RWPE2 (cell line): ENCODE measurements at regions not wholly inside any gene's neighbourhood (a gene's known extent, or its start where the extent isn't known, plus 50 kb on each side); places are given as distances from the start of the nearest gene placed in this dataset.
A peak's percentile ranks its signal among the peaks of the same experiment; 100 is the strongest.

ENCODE experiments used
- ATAC-seq: fragments of 200-7000 bp; cut with Tn5 transposase; 3 replicates; pipeline ENCODE4 v1.9.1; 2021; ENCODE audit warnings: low read depth
- DNase-seq: peaks from one replicate; pipeline ENCODE4 v3.0.0-alpha.2; 2020; ENCODE audit warnings: low spot score
- H3K27ac ChIP-seq: fragments of 450-650 bp; 2 replicates; pipeline ENCODE4 v1.5.1; 2017; ENCODE audit warnings: mild to moderate bottlenecking; ENCODE audit not compliant: poor library complexity, severe bottlenecking
- H3K27me3 ChIP-seq: fragments of 250-450 bp; sonication (Bioruptor Pico); 2 replicates; pipeline ENCODE4 v1.5.1; 2021; ENCODE audit warnings: mild to moderate bottlenecking, moderate library complexity; ENCODE audit not compliant: insufficient read depth, poor library complexity, severe bottlenecking
- H3K36me3 ChIP-seq: fragments of 250-450 bp; sonication (Bioruptor Pico); 2 replicates; pipeline ENCODE4 v1.5.1; 2020; ENCODE audit warnings: low read depth, mild to moderate bottlenecking, moderate library complexity
- H3K4me1 ChIP-seq: fragments of 250-450 bp; sonication (Bioruptor Pico); 2 replicates; pipeline ENCODE4 v1.5.1; 2021; ENCODE audit warnings: mild to moderate bottlenecking, moderate library complexity; ENCODE audit not compliant: insufficient read depth, poor library complexity, severe bottlenecking
- H3K4me3 ChIP-seq: fragments of 250-450 bp; sonication (Bioruptor Pico); 2 replicates; pipeline ENCODE4 v1.5.1; 2021; ENCODE audit warnings: mild to moderate bottlenecking, moderate library complexity; ENCODE audit not compliant: severe bottlenecking
- H3K9me3 ChIP-seq: fragments of 250-450 bp; sonication (Bioruptor Pico); 2 replicates; pipeline ENCODE4 v1.5.1; 2021; ENCODE audit warnings: mild to moderate bottlenecking, moderate library complexity; ENCODE audit not compliant: severe bottlenecking
- TF ChIP-seq, protein P1 (sequence below): fragments of 450-650 bp; IDR thresholded peaks from one replicate; pipeline ENCODE4 v1.5.1; 2017; ENCODE audit warnings: mild to moderate bottlenecking, moderate library complexity; ENCODE audit not compliant: poor library complexity, severe bottlenecking

- TF ChIP-seq, protein P1, sequence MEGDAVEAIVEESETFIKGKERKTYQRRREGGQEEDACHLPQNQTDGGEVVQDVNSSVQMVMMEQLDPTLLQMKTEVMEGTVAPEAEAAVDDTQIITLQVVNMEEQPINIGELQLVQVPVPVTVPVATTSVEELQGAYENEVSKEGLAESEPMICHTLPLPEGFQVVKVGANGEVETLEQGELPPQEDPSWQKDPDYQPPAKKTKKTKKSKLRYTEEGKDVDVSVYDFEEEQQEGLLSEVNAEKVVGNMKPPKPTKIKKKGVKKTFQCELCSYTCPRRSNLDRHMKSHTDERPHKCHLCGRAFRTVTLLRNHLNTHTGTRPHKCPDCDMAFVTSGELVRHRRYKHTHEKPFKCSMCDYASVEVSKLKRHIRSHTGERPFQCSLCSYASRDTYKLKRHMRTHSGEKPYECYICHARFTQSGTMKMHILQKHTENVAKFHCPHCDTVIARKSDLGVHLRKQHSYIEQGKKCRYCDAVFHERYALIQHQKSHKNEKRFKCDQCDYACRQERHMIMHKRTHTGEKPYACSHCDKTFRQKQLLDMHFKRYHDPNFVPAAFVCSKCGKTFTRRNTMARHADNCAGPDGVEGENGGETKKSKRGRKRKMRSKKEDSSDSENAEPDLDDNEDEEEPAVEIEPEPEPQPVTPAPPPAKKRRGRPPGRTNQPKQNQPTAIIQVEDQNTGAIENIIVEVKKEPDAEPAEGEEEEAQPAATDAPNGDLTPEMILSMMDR: no peak
- no peak for DNase-seq
- no peaks in the 10 kb centered on the region for H3K27me3 ChIP-seq
- no peak for ATAC-seq
- no peaks in the 10 kb centered on the region for H3K36me3 ChIP-seq
- H3K4me1 ChIP-seq: no peaks in the 10 kb centered on the region
- H3K27ac ChIP-seq: no peak overlapping the region
- H3K4me3 ChIP-seq: no peak overlapping the region
- no peaks in the 10 kb centered on the region for H3K9me3 ChIP-seq
These were observed 804.7 kb upstream of the SLITRK1 start for GRCh38 chr13:84686973-84687372.

GRCh38 chr13:84686458-84686857 lies 804.2 kb upstream of the SLITRK1 start:
- no peaks in the 10 kb centered on the region for H3K27me3 ChIP-seq
- ATAC-seq (no peak), DNase-seq (no peak)
- no peak overlapping the region for H3K27ac ChIP-seq
- no peaks in the 10 kb centered on the region for H3K9me3 ChIP-seq
- no peaks in the 10 kb centered on the region for H3K36me3 ChIP-seq
- TF ChIP-seq, protein P1: no peak
- H3K4me1 ChIP-seq: no peaks in the 10 kb centered on the region
- no peak overlapping the region for H3K4me3 ChIP-seq

DNA sequence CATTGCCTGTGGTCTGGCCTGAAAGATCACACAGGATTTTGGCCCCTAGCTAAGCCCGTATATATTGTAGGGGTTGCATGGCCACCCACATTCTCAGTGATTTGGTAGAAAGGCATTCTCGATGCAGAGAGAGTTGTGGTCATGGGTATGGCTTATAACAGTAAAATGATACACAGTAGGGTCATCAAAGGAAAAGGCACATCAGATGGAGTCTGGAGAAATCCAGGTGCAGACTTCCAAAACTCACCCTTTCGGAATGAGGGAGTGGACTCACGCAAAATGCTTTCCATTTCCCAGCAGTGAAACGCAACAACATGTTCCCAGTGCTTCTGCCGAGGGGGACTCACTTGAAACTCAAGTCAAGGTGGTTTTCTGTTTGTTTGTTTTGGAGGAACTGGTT lies 802.5 kb upstream of the SLITRK1 start:
- Histone ChIP-seq H3K27me3 (no peaks in the 10 kb centered on the region), H3K4me3 (no peak overlapping the region), H3K27ac (no peak overlapping the region), H3K36me3 (no peaks in the 10 kb centered on the region), H3K4me1 (no peaks in the 10 kb centered on the region), H3K9me3 (no peaks in the 10 kb centered on the region)
- TF ChIP-seq, protein P1: no peak
- ATAC-seq: peak; percentile 64; the same call in 2 of the 3 replicates
- DNase-seq: no peak

DNA sequence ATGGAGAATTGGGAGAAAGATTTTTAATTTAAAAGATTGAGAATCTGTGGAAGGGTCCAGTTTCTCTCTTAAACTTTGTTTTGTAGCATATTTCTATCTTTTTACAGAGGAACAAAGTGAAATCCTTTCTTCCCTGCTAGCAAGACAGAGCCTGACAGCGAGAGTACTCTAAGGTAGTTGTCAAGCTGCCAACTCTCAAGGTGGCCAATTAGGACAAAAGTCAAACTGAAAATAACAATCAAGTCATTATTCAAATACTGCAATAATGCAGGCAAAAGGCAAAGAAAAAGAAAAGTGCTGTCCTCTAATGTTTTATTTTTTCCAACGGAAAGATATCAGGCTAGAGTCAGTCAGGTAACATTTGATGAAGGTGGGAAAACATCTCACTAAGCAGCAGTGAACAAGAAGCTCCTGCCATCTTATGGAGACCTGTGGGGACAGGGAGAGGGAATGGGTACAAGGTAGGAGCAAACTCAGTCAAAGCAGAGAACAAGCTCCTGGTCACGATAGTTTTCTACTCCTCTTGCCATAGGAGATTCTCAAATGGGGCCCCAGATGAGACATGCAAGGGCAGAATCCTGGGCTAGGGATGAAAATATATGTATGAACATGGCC lies 801.9 kb upstream of the SLITRK1 start:
- no peak for ATAC-seq
- Histone ChIP-seq H3K4me3 (no peak overlapping the region), H3K9me3 (no peaks in the 10 kb centered on the region), H3K27ac (no peak overlapping the region), H3K36me3 (no peaks in the 10 kb centered on the region), H3K4me1 (no peaks in the 10 kb centered on the region), H3K27me3 (no peaks in the 10 kb centered on the region)
- TF ChIP-seq, protein P1: no peak
- DNase-seq: no peak

- no peak overlapping the region for H3K27ac ChIP-seq
- ATAC-seq: no peak
These were observed 801.2 kb upstream of the SLITRK1 start for GRCh38 chr13:84683448-84683847.

More at GRCh38 chr13:84683448-84683847, 801.2 kb upstream of the SLITRK1 start:
- Histone ChIP-seq H3K9me3 (no peaks in the 10 kb centered on the region), H3K4me3 (no peak overlapping the region), H3K36me3 (no peaks in the 10 kb centered on the region), H3K27me3 (no peaks in the 10 kb centered on the region), H3K4me1 (no peaks in the 10 kb centered on the region)
- no peak for DNase-seq
- TF ChIP-seq, protein P1: no peak
